ENCODE measurements at regions not wholly inside any gene's neighbourhood (a gene's known extent, or its start where the extent isn't known, plus 50 kb on each side); places are given as distances from the start of the nearest gene placed in this dataset.
"Not testable (repeated sequence)": the region's sequence is repeated elsewhere in the genome, so short reads cannot be mapped to it uniquely, and the experiment has no call there.

- peak in 1 of 2 donors; percentile 10 for DNase-seq (ENCODE audit: low spot score in 2 of 2)
- WGBS, 2 donors: 76 to 79% methylated on average over 14 of the region's 14 CpGs
- intact Hi-C loops (cut with DNase I; ENCODE audit: low total_unique reads): no loop called here
- H3K4me3 ChIP-seq (ENCODE audit: low read depth, poor library complexity, severe bottlenecking): no peak overlapping the region
- TF ChIP-seq, protein P1, sequence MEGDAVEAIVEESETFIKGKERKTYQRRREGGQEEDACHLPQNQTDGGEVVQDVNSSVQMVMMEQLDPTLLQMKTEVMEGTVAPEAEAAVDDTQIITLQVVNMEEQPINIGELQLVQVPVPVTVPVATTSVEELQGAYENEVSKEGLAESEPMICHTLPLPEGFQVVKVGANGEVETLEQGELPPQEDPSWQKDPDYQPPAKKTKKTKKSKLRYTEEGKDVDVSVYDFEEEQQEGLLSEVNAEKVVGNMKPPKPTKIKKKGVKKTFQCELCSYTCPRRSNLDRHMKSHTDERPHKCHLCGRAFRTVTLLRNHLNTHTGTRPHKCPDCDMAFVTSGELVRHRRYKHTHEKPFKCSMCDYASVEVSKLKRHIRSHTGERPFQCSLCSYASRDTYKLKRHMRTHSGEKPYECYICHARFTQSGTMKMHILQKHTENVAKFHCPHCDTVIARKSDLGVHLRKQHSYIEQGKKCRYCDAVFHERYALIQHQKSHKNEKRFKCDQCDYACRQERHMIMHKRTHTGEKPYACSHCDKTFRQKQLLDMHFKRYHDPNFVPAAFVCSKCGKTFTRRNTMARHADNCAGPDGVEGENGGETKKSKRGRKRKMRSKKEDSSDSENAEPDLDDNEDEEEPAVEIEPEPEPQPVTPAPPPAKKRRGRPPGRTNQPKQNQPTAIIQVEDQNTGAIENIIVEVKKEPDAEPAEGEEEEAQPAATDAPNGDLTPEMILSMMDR (IDR thresholded peaks at IDR 0.05): no peak
- no peak for TF ChIP-seq POLR2A (IDR thresholded peaks at IDR 0.05)
These were observed 233.6 kb downstream of the TTLL2 start for GRCh38 chr6:167558246-167559177.

- intact Hi-C loops (cut with DNase I; ENCODE audit: low total_unique reads): no loop called here
- no peak for TF ChIP-seq POLR2A (IDR thresholded peaks at IDR 0.05)
- TF ChIP-seq, protein P1 (IDR thresholded peaks at IDR 0.05): no peak
- 71 to 81% methylated on average over 15 of the region's 15 CpGs for WGBS, 2 donors
- peak in 1 of 2 donors; percentile 12 for DNase-seq (ENCODE audit: low spot score in 2 of 2)
- H3K4me3 ChIP-seq (ENCODE audit: low read depth, poor library complexity, severe bottlenecking): no peak overlapping the region
These were observed 235.0 kb downstream of the TTLL2 start for GRCh38 chr6:167559675-167560479.

- H3K4me3 ChIP-seq (ENCODE audit: low read depth, poor library complexity, severe bottlenecking): no peak overlapping the region
- peak in 1 of 2 donors; percentile 10 for DNase-seq (ENCODE audit: low spot score in 2 of 2)
- TF ChIP-seq, protein P1 (IDR thresholded peaks at IDR 0.05): no peak
- TF ChIP-seq POLR2A (IDR thresholded peaks at IDR 0.05): no peak
- intact Hi-C loops (cut with DNase I; ENCODE audit: low total_unique reads): no loop called here
- 78 to 80% methylated on average over 13 of the region's 13 CpGs for WGBS, 2 donors
These were observed 236.0 kb downstream of the TTLL2 start for GRCh38 chr6:167560673-167561569.

- DNase-seq (ENCODE audit: low spot score in 2 of 2); H3K4me3 ChIP-seq (ENCODE audit: low read depth, poor library complexity, severe bottlenecking); intact Hi-C loops (cut with DNase I; ENCODE audit: low total_unique reads): not testable (repeated sequence)
- WGBS, 2 donors: 75% methylated on average over 6 of the region's 6 CpGs; no CpG with 5 or more reads in 1 of the 2 donors
These were observed 238.0 kb downstream of the TTLL2 start for GRCh38 chr6:167562862-167563261.

DNA sequence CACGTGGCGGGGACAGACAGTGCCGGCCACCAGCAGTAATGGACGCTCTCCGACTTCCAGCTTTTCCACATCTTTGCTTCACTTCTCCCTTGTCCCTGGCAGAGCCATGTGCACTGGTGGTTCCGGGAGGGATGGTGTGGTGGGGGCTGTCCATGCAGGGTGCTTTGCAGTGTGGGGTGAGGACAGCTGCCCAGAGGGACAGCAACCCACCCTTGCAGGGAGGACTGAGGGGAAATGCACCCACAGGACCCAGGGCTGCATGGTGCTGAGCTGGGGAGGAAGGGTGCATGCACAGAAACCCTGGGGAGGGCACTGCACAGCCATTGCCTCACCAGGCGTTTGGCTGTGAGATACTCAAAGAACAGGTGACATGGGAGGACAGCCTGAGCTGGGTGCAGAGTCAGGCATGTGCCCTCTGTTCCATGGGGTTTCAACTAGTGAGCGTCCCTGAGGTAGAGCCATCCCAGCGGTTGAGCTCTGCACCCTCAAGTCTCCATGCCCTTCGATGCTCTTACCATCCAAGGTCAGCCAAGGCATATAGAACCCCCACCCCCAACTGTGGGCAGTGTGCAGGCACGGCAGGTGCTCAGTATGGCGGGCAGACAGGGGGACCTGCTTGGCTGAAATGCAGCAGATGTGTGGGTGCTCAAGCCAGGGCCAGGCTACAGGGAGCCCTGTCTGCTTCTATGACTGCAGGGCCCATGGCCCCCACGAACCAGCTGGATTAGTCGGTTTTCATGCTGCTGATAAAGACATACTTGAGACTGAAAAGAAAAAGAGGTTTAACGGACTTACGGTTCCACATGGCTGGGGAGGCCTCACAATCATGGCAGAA, 239.7 kb downstream of the TTLL2 start:
- DNase-seq (ENCODE audit: low spot score in 2 of 2): peak; percentile 10 to 68
- 89 to 94% methylated on average over 16 of the region's 16 CpGs for WGBS, 2 donors
- no peak overlapping the region for H3K4me3 ChIP-seq (ENCODE audit: low read depth, poor library complexity, severe bottlenecking)
- TF ChIP-seq POLR2A (IDR thresholded peaks at IDR 0.05): no peak
- TF ChIP-seq, protein P1 (IDR thresholded peaks at IDR 0.05): no peak
- intact Hi-C loops (cut with DNase I; ENCODE audit: low total_unique reads): no loop called here

Data from lower leg skin (tissue), 4 donors.